ENCODE measurements at regions not wholly inside any gene's neighbourhood (a gene's known extent, or its start where the extent isn't known, plus 50 kb on each side); places are given as distances from the start of the nearest gene placed in this dataset.
A peak's percentile ranks its signal among the peaks of the same experiment; 100 is the strongest.

DNA sequence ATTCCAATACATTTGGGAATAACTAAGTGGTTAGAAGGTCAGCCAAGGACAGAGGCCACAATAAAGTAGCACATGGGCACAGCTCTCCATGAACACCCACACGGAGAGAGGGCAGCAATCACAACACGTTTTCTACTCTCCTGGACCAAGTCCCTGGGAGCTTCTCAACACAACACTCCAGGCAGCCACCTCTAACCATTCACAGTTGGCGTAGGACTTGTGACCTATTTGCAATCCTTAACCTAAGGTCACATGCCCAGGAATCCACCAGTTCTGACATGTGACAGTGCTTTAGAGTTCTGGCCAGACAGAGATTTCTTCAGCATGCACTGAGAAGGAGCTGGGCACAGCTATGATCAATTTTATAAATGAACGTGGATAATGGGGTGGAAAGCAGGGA lies 280.8 kb downstream of the SHQ1 start:
- DNase-seq (ENCODE audit: low spot score), result no peak

DNA sequence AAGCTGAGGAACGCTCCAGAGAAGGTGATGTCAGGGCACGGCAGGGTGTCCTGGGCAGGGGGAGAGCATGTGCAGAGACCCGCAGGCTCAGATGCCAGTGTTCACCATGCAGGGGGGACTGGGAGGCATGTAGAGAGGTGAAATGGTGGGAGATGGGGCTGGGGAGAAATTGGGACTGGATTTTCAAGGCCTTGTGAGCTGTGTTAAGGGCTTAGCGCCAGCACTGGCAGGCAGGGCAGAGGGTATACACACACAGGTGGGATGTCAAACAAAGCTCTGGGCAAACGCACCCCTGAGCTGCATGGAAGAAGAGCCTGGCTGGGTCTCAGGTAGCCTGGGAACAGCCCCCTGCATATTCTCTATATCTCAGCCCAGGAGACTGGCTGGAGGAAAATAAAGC lies 282.7 kb downstream of the SHQ1 start:
- no peak for DNase-seq (ENCODE audit: low spot score)

DNA sequence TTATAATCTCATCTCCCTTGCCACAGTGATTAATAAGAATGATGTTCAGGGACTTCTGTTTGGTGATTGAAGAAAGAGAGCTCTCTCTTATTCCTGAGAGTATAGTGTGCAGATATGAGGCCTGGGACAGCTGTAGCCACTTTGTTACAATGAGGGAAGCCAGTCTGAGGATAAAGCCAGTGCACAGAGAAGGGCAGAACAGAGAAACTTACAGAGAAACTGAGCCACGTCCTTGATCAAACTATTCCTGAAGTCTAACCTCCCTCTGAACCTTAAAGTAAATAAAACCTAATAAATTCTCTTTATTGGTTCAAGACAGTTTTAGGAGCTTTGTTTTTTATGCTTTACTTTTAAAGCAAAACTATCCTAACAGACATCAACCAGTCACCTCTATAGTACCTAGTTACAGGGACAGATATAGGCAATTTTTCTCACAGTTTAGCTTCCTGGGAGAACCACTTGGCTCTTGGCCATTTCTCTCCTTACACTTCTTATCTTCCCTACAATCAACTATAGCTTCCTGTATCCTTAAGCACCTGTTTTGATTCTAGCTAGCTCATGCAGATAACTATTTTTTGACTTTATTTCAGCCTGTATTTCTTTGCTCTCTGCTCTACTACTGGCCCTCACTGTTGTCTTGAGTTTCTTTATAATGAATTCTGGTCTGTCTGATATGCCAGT lies 284.4 kb downstream of the SHQ1 start:
- DNase-seq (ENCODE audit: low spot score), result no peak

DNA sequence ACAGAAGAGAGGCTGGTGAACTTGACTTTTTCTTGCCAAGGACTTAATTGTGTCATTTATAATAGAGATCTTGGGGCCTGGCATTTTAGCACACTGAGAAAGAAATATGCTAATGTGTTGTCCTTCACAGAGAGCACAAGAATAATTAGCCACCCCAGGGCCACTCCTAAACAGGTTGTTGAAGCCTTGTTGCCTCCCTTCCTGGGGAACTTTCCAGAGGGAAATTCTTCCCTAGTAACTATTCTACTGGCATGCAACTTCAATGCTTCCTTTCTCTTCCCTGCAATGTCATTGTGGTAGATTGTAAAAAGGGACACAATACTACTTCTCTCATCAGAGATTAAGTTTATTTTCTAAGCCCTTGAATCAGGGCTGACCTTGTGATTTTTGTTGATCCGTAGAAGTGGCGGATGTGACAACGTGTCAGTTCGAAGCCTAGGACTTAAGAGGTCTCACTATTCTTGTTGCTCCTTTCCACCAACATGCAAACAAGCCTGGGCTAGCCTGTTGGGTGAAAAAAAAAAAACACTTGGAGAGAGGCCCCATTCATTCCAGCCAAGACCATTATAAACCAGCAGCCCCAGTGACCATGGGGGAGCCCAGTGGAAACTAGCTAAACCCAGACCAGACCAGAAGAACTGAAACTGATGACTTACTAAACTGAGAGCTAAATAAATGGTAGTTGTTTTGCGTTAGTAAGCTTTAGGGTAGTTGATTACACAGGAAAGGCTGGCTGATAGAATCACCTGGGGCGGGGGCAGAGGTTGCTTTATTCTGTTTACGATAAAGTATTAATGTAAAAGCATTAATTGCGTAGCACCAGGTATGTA lies 287.2 kb downstream of the SHQ1 start:
- DNase-seq (ENCODE audit: low spot score), result peak; percentile 42

DNA sequence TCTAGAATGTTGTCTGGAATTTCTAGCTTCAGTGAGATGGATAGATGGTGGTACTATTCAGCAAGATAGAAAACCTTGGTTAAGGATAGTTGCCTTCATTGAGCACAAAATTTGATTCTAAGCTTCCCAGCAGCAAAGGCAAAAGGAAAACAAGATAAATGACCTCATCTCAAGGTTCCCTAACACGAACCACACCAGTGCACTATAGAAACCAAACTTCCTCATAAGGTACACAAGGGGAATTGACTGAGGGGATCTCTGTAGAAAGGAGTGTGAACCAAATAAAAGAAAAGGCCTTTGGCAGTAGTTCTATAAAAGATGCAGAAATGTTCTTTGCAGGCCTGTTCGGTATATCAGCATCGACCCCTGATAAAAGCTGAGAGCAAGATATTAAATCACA lies 288.9 kb downstream of the SHQ1 start:
- no peak for DNase-seq (ENCODE audit: low spot score)

DNA sequence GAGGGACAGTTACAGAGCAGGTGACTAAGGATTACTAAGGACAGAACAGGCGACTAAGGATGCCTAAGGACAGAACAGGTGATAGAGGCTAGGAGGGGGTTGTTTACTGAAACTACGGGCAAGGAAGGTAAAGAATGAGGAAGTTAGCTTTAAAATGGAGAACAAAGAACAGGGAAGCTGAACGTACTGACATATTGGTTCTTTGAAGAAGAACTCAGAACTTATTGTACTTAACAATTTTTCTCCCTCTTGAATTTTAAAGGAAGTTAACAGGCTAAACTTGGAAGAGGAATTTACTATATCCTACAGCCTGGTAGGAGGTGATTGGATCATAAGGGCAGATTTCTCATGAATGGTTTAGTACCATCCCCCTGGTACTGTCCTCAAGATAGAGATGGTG lies 290.2 kb downstream of the SHQ1 start:
- DNase-seq (ENCODE audit: low spot score), result no peak

DNA sequence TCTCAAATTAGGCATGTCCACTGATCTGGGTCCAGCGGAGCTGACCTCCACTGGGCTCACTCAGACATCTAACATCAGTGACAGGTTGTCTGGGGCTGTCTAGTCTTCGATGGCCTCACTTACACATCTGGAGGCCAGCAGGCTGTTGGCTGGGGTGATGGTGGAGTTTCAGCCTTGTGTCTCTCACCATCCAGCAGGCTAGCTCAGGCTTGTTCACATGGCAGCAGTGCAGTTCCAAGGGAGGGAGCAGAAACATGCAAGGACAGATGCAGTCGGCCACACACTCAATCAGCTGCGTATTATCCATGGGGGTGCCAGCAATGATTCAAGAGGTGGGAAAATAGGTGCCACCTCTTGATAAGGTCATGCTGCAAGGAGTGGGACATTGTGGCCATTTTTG lies 292.5 kb downstream of the SHQ1 start:
- DNase-seq (ENCODE audit: low spot score), result no peak

DNA sequence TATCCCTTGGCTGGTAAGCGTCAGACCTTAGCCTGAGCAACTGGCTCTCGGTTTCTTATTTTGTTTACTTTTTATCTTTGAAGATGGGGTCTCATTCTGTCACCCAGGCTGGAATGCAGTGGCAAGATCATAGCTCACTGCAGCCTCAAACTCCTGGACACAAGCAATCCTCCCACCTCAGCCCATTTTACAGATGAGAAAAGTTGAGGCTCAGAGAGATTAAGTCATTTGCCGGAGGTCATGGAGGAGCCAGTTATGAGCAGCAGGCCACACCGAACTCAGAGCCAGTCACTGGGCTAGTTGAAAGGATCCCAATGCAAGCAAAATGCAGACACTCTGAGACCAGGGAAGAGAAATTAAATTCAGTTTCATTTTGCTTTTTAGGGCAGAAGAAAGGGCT lies 293.6 kb downstream of the SHQ1 start:
- DNase-seq (ENCODE audit: low spot score), result no peak

DNA sequence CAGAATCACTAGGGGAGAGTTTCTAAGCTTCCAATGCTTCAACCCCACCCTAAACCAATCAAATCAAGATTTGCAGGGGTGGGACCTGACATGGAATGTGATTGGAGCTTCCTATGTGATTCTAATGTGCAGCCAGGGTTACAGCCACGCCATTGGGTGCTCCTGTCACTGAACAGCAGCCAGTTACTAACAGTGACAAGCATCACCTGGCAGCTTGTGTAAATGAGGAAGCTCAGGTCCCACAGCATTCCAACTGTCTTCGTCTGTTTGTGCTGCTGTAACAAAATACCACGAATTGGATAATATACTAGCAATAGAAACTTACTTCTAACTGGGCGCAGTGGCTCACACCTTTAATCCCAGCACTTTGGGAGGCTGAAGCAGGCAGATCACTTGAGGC lies 294.9 kb downstream of the SHQ1 start:
- DNase-seq (ENCODE audit: low spot score), result no peak

DNA sequence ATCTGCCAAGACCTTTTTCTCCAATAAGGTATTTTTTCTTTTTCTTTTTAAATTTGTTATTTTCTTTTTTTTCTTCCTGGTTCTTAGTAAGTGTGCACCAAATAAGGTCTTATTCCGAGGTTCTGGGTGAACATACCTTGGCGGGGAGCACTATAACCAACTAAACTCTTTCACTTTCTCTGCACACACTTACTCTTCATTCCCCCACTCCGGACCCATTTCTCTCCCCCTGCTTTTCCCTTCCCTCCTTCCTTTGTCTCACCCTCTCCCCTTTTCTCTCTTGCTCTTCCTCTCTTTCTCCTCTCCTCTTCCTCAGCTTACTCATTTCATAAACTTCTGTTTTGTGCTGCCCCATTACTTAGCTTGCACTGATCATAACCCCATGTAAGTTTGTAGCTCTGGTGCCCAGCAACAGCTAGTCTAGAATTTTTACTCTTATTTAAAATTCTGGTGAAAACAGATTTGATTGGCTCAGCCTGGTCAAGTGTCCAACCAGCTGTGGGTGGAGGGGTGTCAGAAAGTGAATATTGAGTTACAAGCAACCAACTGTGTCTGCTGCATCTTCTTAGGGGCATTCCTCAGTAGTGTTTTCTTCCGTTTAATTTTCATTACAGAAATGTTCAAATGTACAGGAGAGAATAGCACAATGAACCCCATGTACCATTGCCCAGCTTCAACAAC lies 297.5 kb downstream of the SHQ1 start:
- no peak for DNase-seq (ENCODE audit: low spot score)

DNA sequence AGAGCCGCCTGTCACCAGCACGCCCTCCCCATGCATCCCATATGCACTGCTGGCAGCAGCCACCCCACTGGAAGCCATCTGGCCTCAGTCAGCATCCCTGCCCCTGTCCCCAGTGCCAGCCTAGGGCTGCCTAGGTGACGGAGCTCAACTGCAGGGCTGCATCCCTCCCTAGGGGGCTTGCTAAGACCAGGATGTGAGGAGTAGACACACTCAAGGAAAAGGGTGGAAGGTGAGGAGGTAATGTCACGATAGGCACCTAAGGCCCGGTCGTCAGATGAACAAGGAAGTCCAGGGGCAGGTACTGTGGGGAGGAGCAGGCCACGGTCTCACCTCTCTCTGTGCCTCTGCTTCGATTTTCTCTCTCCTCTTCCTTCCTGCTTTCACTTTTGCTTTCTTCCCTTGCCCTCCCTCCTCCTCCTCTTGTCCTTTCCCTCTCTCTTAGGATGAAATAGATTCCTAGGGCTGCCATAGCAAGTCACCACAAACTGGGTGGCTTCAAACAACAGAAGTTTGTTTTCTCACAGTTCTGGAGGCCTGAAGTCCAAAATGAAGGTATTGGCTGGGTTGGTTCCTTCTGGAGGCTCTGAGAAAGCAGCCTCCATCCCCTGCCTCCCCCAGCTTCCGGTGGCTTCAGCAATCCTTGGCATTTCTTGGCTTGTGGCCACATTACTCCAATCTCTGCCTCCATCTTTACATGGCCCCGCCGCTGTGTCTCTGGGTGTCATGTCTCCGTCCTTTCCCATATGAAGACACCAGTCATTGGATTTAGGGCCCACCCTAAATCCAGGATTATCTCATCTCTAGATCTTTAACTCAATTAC lies 298.3 kb downstream of the SHQ1 start:
- no peak for DNase-seq (ENCODE audit: low spot score)

DNA sequence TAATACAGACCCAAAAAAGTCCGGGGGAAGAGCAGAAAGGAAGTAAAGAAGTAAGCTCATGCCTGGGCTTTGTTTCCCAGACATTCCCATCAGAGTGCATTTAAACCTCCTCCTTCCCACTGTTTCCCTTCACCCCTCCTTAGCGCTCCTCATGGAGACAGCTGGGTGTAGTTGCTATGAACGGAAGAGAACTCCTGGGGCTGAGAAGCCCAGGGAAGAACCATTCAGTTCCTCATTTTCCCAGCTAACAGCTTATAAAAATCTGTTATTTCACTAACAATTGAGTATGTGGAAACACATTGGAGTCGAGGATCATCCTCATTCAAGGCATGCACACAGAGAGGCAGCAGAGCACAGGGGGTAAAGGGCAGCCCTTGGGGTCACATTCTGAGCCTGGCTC lies 299.3 kb downstream of the SHQ1 start:
- DNase-seq (ENCODE audit: low spot score), result no peak

DNA sequence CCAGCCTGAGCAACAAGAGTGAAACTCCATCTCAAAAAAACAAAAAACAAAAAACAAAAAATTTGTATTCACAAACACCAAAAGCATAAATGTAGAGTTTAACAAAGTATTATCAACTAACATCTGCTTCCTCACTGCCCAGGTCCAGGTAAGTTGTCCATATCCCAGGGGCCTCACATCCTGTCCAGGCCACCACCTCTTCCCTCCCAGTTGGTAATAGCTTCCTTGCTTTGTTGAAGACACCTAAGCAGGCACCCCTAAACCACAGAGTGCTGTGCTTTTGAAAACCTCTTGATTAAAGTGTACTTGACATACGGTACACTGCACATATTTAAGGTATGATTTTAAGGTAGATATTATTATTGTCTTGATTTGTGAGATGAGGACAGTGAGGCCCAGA lies 299.8 kb downstream of the SHQ1 start:
- DNase-seq (ENCODE audit: low spot score), result no peak

DNA sequence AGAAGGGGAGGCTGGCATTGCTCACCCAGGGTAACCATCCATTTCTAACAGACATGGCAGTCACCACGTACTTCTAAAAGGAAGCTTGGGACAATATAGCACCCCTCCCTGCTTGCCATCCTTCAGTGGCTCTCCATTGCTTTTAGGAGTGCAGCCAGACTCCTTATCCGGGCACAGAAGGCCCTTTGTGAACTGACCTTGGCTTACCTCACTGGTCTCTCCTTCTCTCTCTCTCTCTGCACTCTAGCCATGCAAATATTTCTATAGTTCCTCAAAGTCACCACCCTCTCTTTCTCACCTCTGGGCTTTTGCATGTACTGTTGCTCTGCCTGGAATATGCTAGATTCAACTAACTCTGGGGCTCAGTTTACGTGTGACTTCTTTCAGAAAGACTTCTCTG lies 301.1 kb downstream of the SHQ1 start:
- no peak for DNase-seq (ENCODE audit: low spot score)

DNA sequence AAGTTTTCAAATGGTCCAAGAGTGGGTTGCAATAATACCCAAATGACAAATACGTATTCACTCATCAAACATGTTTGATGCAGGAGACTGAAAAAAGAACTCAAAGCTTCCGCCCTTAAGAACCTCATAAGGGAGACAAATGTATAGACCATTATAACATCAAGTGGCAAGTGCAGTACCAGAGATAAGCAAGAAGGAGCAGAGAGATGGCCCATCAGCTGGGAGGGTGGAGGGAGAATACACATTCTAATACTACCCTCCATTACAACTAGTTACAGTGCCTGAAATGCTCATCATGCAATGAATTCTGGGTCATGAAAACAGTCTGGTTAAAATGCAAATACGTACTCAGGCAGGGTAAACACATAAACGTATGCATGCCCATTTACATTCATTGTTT lies 304.0 kb downstream of the SHQ1 start:
- no peak for DNase-seq (ENCODE audit: low spot score)

DNA sequence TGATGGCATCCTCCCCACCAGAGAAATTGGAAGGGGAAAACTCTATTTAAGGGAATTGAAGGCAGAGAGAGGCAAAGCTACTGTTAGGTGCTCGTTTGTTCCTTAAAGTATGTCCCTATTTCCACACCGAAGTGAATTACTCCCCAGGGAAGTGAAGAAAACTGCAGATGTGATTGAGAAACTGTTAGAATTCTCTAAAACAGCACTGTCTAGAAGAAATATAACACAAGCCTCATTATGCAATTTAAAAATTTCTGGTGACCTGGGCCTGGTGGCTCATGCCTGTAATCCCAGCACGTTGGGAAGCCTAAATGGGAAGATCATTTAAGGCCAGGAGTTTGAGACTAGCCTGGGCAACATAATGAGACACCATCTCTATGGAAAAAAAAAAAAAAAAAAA lies 305.0 kb downstream of the SHQ1 start:
- DNase-seq (ENCODE audit: low spot score), result no peak

DNA sequence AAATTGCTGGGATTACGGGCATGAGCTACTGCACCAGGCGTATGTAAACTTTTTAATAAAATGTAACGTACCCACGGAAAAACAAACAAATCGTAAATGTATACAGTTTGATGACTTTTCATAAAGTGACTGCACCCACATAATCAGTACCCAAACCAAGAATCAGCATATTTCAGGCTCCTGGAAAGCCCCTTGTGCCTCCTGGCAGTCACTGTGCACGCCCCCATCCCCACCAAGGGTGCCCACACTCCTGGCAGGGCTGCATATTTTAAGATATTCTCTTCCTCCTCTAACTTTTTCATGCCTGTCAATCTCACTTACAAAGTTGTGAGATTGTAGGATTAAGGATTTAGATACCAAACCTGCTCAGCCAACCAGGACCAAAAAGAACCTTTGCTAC lies 305.5 kb downstream of the SHQ1 start:
- DNase-seq (ENCODE audit: low spot score), result no peak

DNA sequence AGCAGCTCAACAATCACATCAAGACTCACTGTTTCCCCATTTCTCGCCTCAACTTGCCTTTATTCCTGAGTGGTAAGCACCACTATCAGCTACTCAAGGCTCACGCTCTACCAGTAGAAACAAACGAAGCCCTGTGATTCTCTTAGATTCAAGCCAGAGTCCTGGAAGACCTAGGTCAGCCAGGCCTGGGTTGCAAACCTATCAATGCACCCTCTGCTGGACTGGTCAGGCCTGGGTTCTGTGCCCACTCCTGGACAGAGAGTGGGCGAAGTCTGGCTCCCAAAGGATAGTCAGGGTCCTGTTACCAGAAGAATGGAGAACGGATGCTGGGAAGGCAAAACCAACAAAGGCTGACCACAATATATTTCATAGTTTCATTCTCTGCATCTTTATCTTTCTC lies 308.4 kb downstream of the SHQ1 start:
- no peak for DNase-seq (ENCODE audit: low spot score)

DNA sequence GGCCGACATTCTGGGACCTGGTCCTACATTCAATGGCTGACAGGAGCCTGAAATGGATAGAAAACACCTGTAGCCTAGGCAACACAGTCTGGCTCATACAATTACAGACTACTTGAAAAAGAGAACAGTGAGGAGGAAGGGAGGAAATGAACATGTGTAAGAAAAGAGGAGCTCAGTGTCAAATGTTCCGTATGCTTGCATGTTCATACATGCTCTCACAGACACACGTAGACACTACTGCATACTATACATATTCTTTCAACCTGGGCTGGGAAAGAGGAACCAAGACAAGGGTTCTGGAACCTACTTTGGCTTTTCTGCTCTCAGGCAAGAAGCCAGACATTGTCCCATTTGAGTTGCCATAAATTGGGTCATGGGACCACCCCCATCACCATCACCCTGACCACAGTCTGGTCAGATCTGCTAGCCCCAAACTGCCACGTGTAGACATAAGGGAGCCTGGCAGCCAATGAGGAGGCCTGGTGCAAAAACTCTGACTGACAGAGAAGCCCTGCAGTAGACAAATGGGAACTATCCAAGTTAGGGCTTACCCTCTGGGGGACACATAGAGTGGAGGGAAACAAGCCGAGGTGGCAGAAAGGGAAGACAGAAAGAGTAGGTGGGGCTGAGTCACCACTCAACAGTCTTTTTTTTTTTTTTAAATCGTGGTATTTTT lies 310.0 kb downstream of the SHQ1 start:
- no peak for DNase-seq (ENCODE audit: low spot score)

DNA sequence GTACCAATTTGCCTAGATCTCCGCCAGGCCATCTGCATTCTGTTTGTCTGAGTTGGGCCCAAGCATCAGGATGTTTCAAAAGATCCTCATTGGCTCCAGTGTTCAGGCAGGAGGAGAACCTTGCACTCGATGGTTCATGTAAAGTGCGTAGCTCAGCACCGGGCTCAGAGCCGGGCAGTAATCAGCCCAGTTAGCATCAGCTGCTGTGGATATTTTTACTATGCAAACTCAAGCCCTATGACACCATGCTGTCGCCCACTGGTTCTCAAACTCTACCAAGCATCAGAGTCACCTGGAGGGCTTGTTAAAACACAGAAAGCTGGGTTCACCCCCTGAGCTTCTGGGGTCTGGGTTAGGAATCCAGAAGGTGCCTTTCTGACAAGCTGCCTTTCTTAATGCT lies 310.8 kb downstream of the SHQ1 start:
- DNase-seq (ENCODE audit: low spot score), result no peak

DNA sequence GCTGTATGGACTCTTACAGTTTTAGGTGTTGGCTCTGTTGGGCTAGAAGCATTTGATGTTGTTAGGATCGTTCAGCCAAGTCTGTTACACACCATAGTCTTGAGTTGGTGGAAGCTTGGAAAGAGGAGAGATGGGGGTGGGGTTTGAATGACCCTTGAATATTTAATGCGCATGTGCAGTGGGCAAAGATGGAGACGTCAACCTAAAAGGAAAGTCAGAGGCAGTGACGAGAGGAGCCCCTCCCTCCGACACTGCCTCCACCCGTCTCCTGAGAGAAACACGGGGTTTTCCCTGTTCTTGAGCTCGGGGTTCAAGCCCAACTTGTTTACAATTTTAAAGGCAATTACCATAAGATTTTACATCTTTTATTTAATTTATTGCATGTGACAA lies 311.4 kb downstream of the SHQ1 start:
- no peak for DNase-seq (ENCODE audit: low spot score)
